Epithelial cell of prostate (primary cell): ENCODE measurements at regions not wholly inside any gene's neighbourhood (a gene's known extent, or its start where the extent isn't known, plus 50 kb on each side); places are given as distances from the start of the nearest gene placed in this dataset.

Experiments used
- DNase-seq: peaks from one replicate; pipeline ENCODE4 v3.0.0-alpha.2; 2011; ENCODE audit warnings: low read depth, low spot score
- H3K27ac ChIP-seq: fragments of 450-650 bp; 2 replicates; pipeline ENCODE4 v1.5.1; 2017; ENCODE audit warnings: mild to moderate bottlenecking

- DNase-seq = no peak
- H3K27ac ChIP-seq = no peak overlapping the region
These were observed 921.8 kb downstream of the VRK1 start for GRCh38 chr14:97718886-97719442.

- H3K27ac ChIP-seq = no peak overlapping the region
- no peak for DNase-seq
These were observed 922.7 kb downstream of the VRK1 start for GRCh38 chr14:97719931-97720330.

- DNase-seq = no peak
- H3K27ac ChIP-seq = no peak overlapping the region
These were observed 926.2 kb downstream of the VRK1 start for GRCh38 chr14:97723351-97723750.

- H3K27ac ChIP-seq = no peak overlapping the region
- DNase-seq = no peak
These were observed 926.6 kb downstream of the VRK1 start for GRCh38 chr14:97723819-97724218.

GRCh38 chr14:97724265-97724731 lies 927.1 kb downstream of the VRK1 start:
- no peak for DNase-seq
- H3K27ac ChIP-seq = no peak overlapping the region

- DNase-seq = no peak
- H3K27ac ChIP-seq = no peak overlapping the region
These were observed 929.5 kb downstream of the VRK1 start for GRCh38 chr14:97726676-97727075.

- no peak for DNase-seq
- H3K27ac ChIP-seq = no peak overlapping the region
These were observed 933.5 kb downstream of the VRK1 start for GRCh38 chr14:97730706-97731105.

- no peak overlapping the region for H3K27ac ChIP-seq
- DNase-seq = no peak
These were observed 934.6 kb downstream of the VRK1 start for GRCh38 chr14:97731800-97732199.

GRCh38 chr14:97747316-97747715 lies 950.1 kb downstream of the VRK1 start:
- no peak overlapping the region for H3K27ac ChIP-seq
- DNase-seq = no peak

GRCh38 chr14:97748616-97749015 lies 951.4 kb downstream of the VRK1 start:
- no peak for DNase-seq

GRCh38 chr14:97757491-97757890 lies 960.3 kb downstream of the VRK1 start:
- no peak for DNase-seq
- no peak overlapping the region for H3K27ac ChIP-seq

More at GRCh38 chr14:97748616-97749015, 951.4 kb downstream of the VRK1 start:
- no peak overlapping the region for H3K27ac ChIP-seq

GRCh38 chr14:97760050-97760449 lies 962.9 kb downstream of the VRK1 start:
- H3K27ac ChIP-seq = no peak overlapping the region
- no peak for DNase-seq

GRCh38 chr14:97762386-97762785 lies 965.2 kb downstream of the VRK1 start:
- no peak for DNase-seq
- H3K27ac ChIP-seq = no peak overlapping the region

- H3K27ac ChIP-seq = peak overlapping the region; percentile 80
- DNase-seq = peak; percentile 92
These were observed 974.3 kb downstream of the VRK1 start for GRCh38 chr14:97771340-97772045.

- no peak overlapping the region for H3K27ac ChIP-seq
- no peak for DNase-seq
These were observed 976.4 kb downstream of the VRK1 start for GRCh38 chr14:97773598-97773997.

GRCh38 chr14:97776890-97777558 lies 979.8 kb downstream of the VRK1 start:
- peak; percentile 27 for DNase-seq
- H3K27ac ChIP-seq = peak overlapping the region; percentile 3

GRCh38 chr14:97777622-97778355 lies 980.6 kb downstream of the VRK1 start:
- no peak overlapping the region for H3K27ac ChIP-seq
- no peak for DNase-seq

- no peak for DNase-seq
- H3K27ac ChIP-seq = no peak overlapping the region
These were observed 982.0 kb downstream of the VRK1 start for GRCh38 chr14:97779140-97779539.

GRCh38 chr14:97780804-97781203 lies 983.6 kb downstream of the VRK1 start:
- no peak overlapping the region for H3K27ac ChIP-seq
- DNase-seq = no peak

- no peak for DNase-seq
- no peak overlapping the region for H3K27ac ChIP-seq
These were observed 984.8 kb downstream of the VRK1 start for GRCh38 chr14:97781961-97782360.
